Tibial nerve (tissue), 3 donors: ENCODE measurements at regions not wholly inside any gene's neighbourhood (a gene's known extent, or its start where the extent isn't known, plus 50 kb on each side); places are given as distances from the start of the nearest gene placed in this dataset.

ENCODE experiments used
- CTCF ChIP-seq, 5 experiments: fragments of 200-600 bp in 3 of 5; fragments of 450-650 bp in 2 of 5; sonication (generic) in 3 of 5; IDR thresholded peaks; one replicate each; pipeline ENCODE4 v1.5.1; 2016 to 2019; ENCODE audit warnings: antibody characterized with exemption in 5 of 5, mild to moderate bottlenecking in 3 of 5, moderate library complexity in 2 of 5
- POLR2A ChIP-seq, 2 donors: fragments of 450-650 bp; IDR thresholded peaks; one replicate each; pipeline ENCODE4 v1.6.1; 2017; ENCODE audit warnings: antibody characterized with exemption in 2 of 2, mild to moderate bottlenecking in 2 of 2, moderate library complexity in 2 of 2

GRCh38 chr13:72129117-72129516, 262.1 kb upstream of the DACH1 start:
- no peak for TF ChIP-seq POLR2A (IDR thresholded peaks at IDR 0.05)
- no peak for TF ChIP-seq CTCF (IDR thresholded peaks at IDR 0.05)
